CD4-positive, alpha-beta T cell (primary cell): ENCODE measurements at regions not wholly inside any gene's neighbourhood (a gene's known extent, or its start where the extent isn't known, plus 50 kb on each side); places are given as distances from the start of the nearest gene placed in this dataset.

Experiments
- ATAC-seq: fragments of 200-7000 bp; cut with Tn5 transposase; one replicate; pipeline ENCODE4 v1.10.0; 2022; ENCODE audit warnings: mild to moderate bottlenecking; ENCODE audit not compliant: poor library complexity
- CTCF ChIA-PET: fragments of 350-600 bp; sonication (Branson Sonifier 250); formaldehyde crosslinking; loops from one replicate; lab custom pipeline; 2021; ENCODE audit warnings: antibody characterized with exemption, inconsistent platforms; lab: Charles Lee
- POLR2A ChIA-PET: fragments of 350-600 bp; sonication (Branson Sonifier 250); formaldehyde crosslinking; loops from one replicate; lab custom pipeline; 2021; ENCODE audit warnings: antibody characterized with exemption, inconsistent platforms; lab: Charles Lee
- DNase-seq, 14 experiments: peaks; one replicate each; pipeline ENCODE4 v3.0.0-alpha.2; 2013 to 2020; ENCODE audit warnings: mixed read lengths in 2 of 14
- H3K27ac ChIP-seq, 2 donors: one replicate each; pipeline versions ENCODE4 v1.5.1 to v1.7.0; 2013; ENCODE audit warnings: low read length in 2 of 2, low read depth in 1 of 2, mild to moderate bottlenecking in 1 of 2
- H3K27me3 ChIP-seq, 2 experiments: 1 replicate in 1 of 2; 2 replicates in 1 of 2; pipeline versions ENCODE4 v1.6.1 to v1.7.0; 2013; ENCODE audit warnings: low read length in 2 of 2, control low read depth in 1 of 2, mild to moderate bottlenecking in 1 of 2, moderate library complexity in 1 of 2; ENCODE audit not compliant: insufficient read depth in 2 of 2, control insufficient read depth in 1 of 2
- H3K36me3 ChIP-seq: one replicate; pipeline ENCODE4 v1.6.1; 2013; ENCODE audit warnings: low read length, control low read depth; ENCODE audit not compliant: insufficient read depth
- H3K4me1 ChIP-seq: one replicate; pipeline ENCODE4 v1.6.1; 2013; ENCODE audit warnings: low read length, control low read depth; ENCODE audit not compliant: insufficient read depth
- H3K4me3 ChIP-seq: one replicate; pipeline ENCODE4 v1.5.1; 2013; ENCODE audit warnings: mild to moderate bottlenecking, low read length, moderate library complexity
- H3K9me3 ChIP-seq, 2 experiments: 1 replicate in 1 of 2; 2 replicates in 1 of 2; pipeline versions ENCODE4 v1.6.1 to v1.7.0; 2013; ENCODE audit warnings: low read length in 2 of 2, mild to moderate bottlenecking in 2 of 2, control low read depth in 1 of 2, moderate library complexity in 1 of 2; ENCODE audit not compliant: control insufficient read depth in 1 of 2, insufficient read depth in 1 of 2
- H3K27ac Mint-ChIP-seq: one replicate; pipeline ENCODE4 v1.8.0; 2020; ENCODE audit warnings: mixed read lengths
- H3K27me3 Mint-ChIP-seq: one replicate; pipeline ENCODE4 v1.8.0; 2021; ENCODE audit warnings: mixed read lengths
- H3K36me3 Mint-ChIP-seq: one replicate; pipeline ENCODE4 v1.8.0; 2021; ENCODE audit warnings: low read depth, mixed read lengths
- H3K4me1 Mint-ChIP-seq: one replicate; pipeline ENCODE4 v1.8.0; 2021; ENCODE audit warnings: low read depth, mixed read lengths
- H3K4me3 Mint-ChIP-seq: one replicate; pipeline ENCODE4 v1.8.0; 2020; ENCODE audit warnings: mild to moderate bottlenecking, mixed read lengths
- H3K9me3 Mint-ChIP-seq: one replicate; pipeline ENCODE4 v1.8.0; 2020; ENCODE audit warnings: mixed read lengths
- CTCF ChIP-seq: fragments of 200-600 bp; IDR thresholded peaks from one replicate; pipeline ENCODE4 v1.8.0; 2022; ENCODE audit warnings: antibody characterized with exemption, mild to moderate bottlenecking
- intact Hi-C, 2 experiments: fragments of 100-400 bp; cut with DNase I in 1 of 2; cut with micrococcal nuclease in 1 of 2; formaldehyde crosslinking; loops; one replicate each; pipeline versions ENCODE4 v1.15.1 to v1.9.0; 2023 to 2025; cut with DNase I, micrococcal nuclease

DNA sequence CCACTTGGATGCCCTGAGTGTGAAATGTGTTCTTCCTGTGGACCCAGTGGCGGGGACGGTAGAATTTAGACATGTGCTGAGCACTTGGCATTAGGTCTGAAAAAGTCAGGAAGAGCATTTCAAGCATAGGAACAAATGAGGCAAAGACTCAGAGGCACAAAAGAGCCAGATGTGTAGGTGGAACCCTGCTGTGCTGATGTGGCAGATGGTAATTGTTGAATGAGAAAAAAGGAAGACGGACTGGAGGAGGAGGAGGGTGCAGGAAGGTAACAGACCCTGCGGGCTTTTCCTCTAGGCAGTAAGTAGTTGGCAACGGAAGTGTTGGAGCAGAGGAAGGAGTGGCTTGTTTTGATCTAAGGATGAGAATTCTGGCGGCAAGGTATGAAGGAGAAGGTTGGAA, 985.8 kb downstream of the TBC1D22A start:
- Mint-ChIP-seq H3K4me3 (no peak overlapping the region), H3K9me3 (no peaks in the 10 kb centered on the region), H3K4me1 (no peaks in the 10 kb centered on the region), H3K27ac (no peak overlapping the region), H3K27me3 (peaks cover 36% of the 10 kb centered on the region), H3K36me3 (no peaks in the 10 kb centered on the region)
- ATAC-seq (no peak), DNase-seq (no peak)
- no peak overlapping the region for H3K27ac ChIP-seq
- no peaks in the 10 kb centered on the region for H3K27me3 ChIP-seq
- no peaks in the 10 kb centered on the region for H3K4me1 ChIP-seq
- intact Hi-C loops: no loop called here
- ChIA-PET CTCF (no interaction called here), POLR2A (no interaction called here)
- no peak for TF ChIP-seq CTCF
- H3K4me3 ChIP-seq: no peak overlapping the region
- no peaks in the 10 kb centered on the region for H3K9me3 ChIP-seq
- no peaks in the 10 kb centered on the region for H3K36me3 ChIP-seq

- H3K4me3 Mint-ChIP-seq: no peak overlapping the region
- H3K27me3 ChIP-seq: no peaks in the 10 kb centered on the region
- no peaks in the 10 kb centered on the region for H3K4me1 Mint-ChIP-seq
- CTCF ChIA-PET: no interaction called here
- no peaks in the 10 kb centered on the region for H3K9me3 ChIP-seq
- DNase-seq (no peak), ATAC-seq (no peak)
- H3K27me3 Mint-ChIP-seq: peaks cover 14% of the 10 kb centered on the region
- H3K27ac ChIP-seq: no peak overlapping the region
- TF ChIP-seq CTCF: no peak
- no peaks in the 10 kb centered on the region for H3K36me3 ChIP-seq
- intact Hi-C loops: no loop called here
- no peaks in the 10 kb centered on the region for H3K9me3 Mint-ChIP-seq
- H3K27ac Mint-ChIP-seq: no peak overlapping the region
- POLR2A ChIA-PET: no interaction called here
- no peaks in the 10 kb centered on the region for H3K36me3 Mint-ChIP-seq
- no peak overlapping the region for H3K4me3 ChIP-seq
- no peaks in the 10 kb centered on the region for H3K4me1 ChIP-seq
Observed at GRCh38 chr22:47740109-47740805, 977.8 kb downstream of the TBC1D22A start.

- CTCF ChIA-PET: no interaction called here
- no peaks in the 10 kb centered on the region for H3K36me3 Mint-ChIP-seq
- Histone ChIP-seq H3K4me1 (no peaks in the 10 kb centered on the region), H3K27ac (no peak overlapping the region), H3K36me3 (no peaks in the 10 kb centered on the region), H3K9me3 (peaks cover 0 to 4% of the 10 kb centered on the region in 2 experiments), H3K4me3 (no peak overlapping the region), H3K27me3 (no peaks in the 10 kb centered on the region)
- H3K4me1 Mint-ChIP-seq: no peaks in the 10 kb centered on the region
- intact Hi-C loops: no loop called here
- POLR2A ChIA-PET: no interaction called here
- no peak overlapping the region for H3K27ac Mint-ChIP-seq
- ATAC-seq (no peak), DNase-seq (no peak)
- H3K4me3 Mint-ChIP-seq: no peak overlapping the region
- TF ChIP-seq CTCF: no peak
- no peaks in the 10 kb centered on the region for H3K9me3 Mint-ChIP-seq
- peaks cover 11% of the 10 kb centered on the region for H3K27me3 Mint-ChIP-seq
Observed at GRCh38 chr22:47739291-47740015, 977.0 kb downstream of the TBC1D22A start.
